HG03039 (cell line): ENCODE measurements at regions not wholly inside any gene's neighbourhood (a gene's known extent, or its start where the extent isn't known, plus 50 kb on each side); places are given as distances from the start of the nearest gene placed in this dataset.
"Not testable (repeated sequence)": the region's sequence is repeated elsewhere in the genome, so short reads cannot be mapped to it uniquely, and the experiment has no call there.

ENCODE experiments used
- ATAC-seq: cut with Tn5 transposase; IDR thresholded peaks from one replicate; pipeline ENCODE4 v1.9.1; 2021; ENCODE audit warnings: mild to moderate bottlenecking, moderate library complexity; ENCODE audit not compliant: unreplicated experiment

GRCh38 chr4:166153548-166153947 is 280.5 kb downstream of the TLL1 start:
- no peak for ATAC-seq

- no peak for ATAC-seq
These were observed 289.3 kb downstream of the TLL1 start for GRCh38 chr4:166162327-166162726.

GRCh38 chr4:166165829-166166420 is 292.9 kb downstream of the TLL1 start:
- ATAC-seq = peak; percentile 96

- no peak for ATAC-seq
These were observed 296.1 kb downstream of the TLL1 start for GRCh38 chr4:166169111-166169510.

- no peak for ATAC-seq
These were observed 299.6 kb downstream of the TLL1 start for GRCh38 chr4:166172619-166173018.

- ATAC-seq = no peak
These were observed 301.9 kb downstream of the TLL1 start for GRCh38 chr4:166174717-166175490.

GRCh38 chr4:166182145-166182544 is 309.1 kb downstream of the TLL1 start:
- ATAC-seq = no peak

- no peak for ATAC-seq
These were observed 322.1 kb downstream of the TLL1 start for GRCh38 chr4:166195101-166195500.

GRCh38 chr4:166197166-166197565 is 324.1 kb downstream of the TLL1 start:
- no peak for ATAC-seq

GRCh38 chr4:166198041-166198440 is 325.0 kb downstream of the TLL1 start:
- no peak for ATAC-seq

GRCh38 chr4:166198516-166199310 is 325.7 kb downstream of the TLL1 start:
- ATAC-seq = no peak

- no peak for ATAC-seq
These were observed 330.0 kb downstream of the TLL1 start for GRCh38 chr4:166202991-166203390.

GRCh38 chr4:166212326-166212725 is 339.3 kb downstream of the TLL1 start:
- ATAC-seq = not testable (repeated sequence)

GRCh38 chr4:166222271-166222670 is 349.2 kb downstream of the TLL1 start:
- no peak for ATAC-seq

- no peak for ATAC-seq
These were observed 355.1 kb downstream of the TLL1 start for GRCh38 chr4:166228112-166228511.

- no peak for ATAC-seq
These were observed 356.8 kb downstream of the TLL1 start for GRCh38 chr4:166229799-166230198.

- ATAC-seq = no peak
These were observed 357.8 kb downstream of the TLL1 start for GRCh38 chr4:166230841-166231240.

- no peak for ATAC-seq
These were observed 366.3 kb downstream of the TLL1 start for GRCh38 chr4:166239354-166239753.

- no peak for ATAC-seq
These were observed 379.7 kb downstream of the TLL1 start for GRCh38 chr4:166252487-166253402.

- no peak for ATAC-seq
These were observed 384.2 kb downstream of the TLL1 start for GRCh38 chr4:166257276-166257675.

- ATAC-seq = no peak
These were observed 384.9 kb downstream of the TLL1 start for GRCh38 chr4:166257891-166258290.
